ENCODE measurements at regions not wholly inside any gene's neighbourhood (a gene's known extent, or its start where the extent isn't known, plus 50 kb on each side); places are given as distances from the start of the nearest gene placed in this dataset.
"Not testable (repeated sequence)": the region's sequence is repeated elsewhere in the genome, so short reads cannot be mapped to it uniquely, and the experiment has no call there.

DNA sequence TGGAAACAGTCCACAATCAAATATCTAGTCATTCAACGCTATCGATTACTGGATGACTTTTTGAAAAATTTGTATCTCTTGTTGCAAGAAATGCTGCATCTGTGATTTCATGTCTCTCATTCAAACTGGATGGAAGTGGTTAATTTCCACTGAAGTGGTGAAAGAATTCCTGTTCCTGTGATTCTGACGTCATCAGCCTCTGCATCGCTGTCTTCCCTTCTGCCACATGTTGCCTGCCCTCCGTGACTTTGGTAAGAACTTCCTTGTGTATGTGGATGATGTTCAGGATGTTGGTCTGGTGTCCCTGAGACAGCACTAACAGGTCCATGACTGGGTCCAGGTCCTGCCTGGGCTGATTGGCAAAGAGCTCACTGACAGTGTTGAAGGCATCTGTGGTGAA is 84.8 kb upstream of the TEKT4 start:
- TF ChIP-seq, protein P1, sequence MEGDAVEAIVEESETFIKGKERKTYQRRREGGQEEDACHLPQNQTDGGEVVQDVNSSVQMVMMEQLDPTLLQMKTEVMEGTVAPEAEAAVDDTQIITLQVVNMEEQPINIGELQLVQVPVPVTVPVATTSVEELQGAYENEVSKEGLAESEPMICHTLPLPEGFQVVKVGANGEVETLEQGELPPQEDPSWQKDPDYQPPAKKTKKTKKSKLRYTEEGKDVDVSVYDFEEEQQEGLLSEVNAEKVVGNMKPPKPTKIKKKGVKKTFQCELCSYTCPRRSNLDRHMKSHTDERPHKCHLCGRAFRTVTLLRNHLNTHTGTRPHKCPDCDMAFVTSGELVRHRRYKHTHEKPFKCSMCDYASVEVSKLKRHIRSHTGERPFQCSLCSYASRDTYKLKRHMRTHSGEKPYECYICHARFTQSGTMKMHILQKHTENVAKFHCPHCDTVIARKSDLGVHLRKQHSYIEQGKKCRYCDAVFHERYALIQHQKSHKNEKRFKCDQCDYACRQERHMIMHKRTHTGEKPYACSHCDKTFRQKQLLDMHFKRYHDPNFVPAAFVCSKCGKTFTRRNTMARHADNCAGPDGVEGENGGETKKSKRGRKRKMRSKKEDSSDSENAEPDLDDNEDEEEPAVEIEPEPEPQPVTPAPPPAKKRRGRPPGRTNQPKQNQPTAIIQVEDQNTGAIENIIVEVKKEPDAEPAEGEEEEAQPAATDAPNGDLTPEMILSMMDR (conservative IDR thresholded peaks at IDR 0.05; ENCODE audit: low read depth, low read length) = not testable (repeated sequence)
- TF ChIP-seq EZH2 (IDR thresholded peaks at IDR 0.05; ENCODE audit: low read length, unreplicated experiment) = not testable (repeated sequence)
